Sciatic nerve (tissue), 2 donors: ENCODE measurements at regions not wholly inside any gene's neighbourhood (a gene's known extent, or its start where the extent isn't known, plus 50 kb on each side); places are given as distances from the start of the nearest gene placed in this dataset.
"Not testable (repeated sequence)": the region's sequence is repeated elsewhere in the genome, so short reads cannot be mapped to it uniquely, and the experiment has no call there.

ENCODE experiments used
- ATAC-seq: fragments of 200-7000 bp; cut with Tn5 transposase; one replicate; pipeline ENCODE4 v1.9.1; 2020; ENCODE audit warnings: mild to moderate bottlenecking, moderate library complexity
- DNase-seq: peaks from one replicate; pipeline ENCODE4 v3.0.0-alpha.2; 2020; ENCODE audit warnings: low spot score
- intact Hi-C: fragments of 100-400 bp; cut with DNase I; formaldehyde crosslinking; loops from one replicate; pipeline ENCODE4 v1.14.2; 2022
- donor health status: DM: no; HTN: no; CAD: no.
- donor health status: DM: no; HTN: no; CAD: no.

DNA sequence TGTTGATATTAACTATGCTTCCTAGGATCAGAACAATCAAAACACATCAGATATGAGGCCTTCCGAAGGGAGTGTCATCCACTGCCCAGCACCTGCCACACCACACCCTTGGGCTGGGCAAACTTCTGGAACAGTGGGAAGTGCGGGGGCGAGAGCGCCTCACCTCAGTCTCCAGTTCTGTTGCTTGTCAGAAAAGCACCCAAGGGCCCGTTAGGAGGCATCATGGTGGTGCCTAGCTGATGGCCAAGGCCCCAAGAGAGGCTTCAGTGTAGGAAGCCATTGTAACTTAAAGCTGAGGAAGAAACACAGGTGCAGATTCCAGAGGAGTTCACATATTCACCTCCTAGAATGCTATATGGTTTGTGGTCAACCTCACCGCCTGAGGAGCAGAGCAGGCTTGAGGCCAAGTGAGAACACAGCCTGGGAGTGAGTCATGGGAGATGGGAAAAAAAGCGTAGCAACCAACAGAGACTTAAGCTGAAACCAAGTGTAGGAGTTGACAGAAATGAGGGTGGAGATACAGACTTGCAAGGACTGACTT, 85.1 kb upstream of the ATL2 start:
- DNase-seq = no peak
- ATAC-seq = no peak

GRCh38 chr2:38461470-38461869, 84.4 kb upstream of the ATL2 start:
- ATAC-seq (no peak), DNase-seq (no peak)
- intact Hi-C loops = no loop called here

More for the DNA sequence above, 85.1 kb upstream of the ATL2 start:
- intact Hi-C loops = no loop called here

GRCh38 chr2:38460313-38460712, 83.2 kb upstream of the ATL2 start:
- intact Hi-C loops = no loop called here
- DNase-seq (no peak), ATAC-seq (no peak)

- no peak for DNase-seq
- intact Hi-C loops = no loop called here
- no peak for ATAC-seq
These were observed 77.0 kb upstream of the ATL2 start for GRCh38 chr2:38454081-38454480.

DNA sequence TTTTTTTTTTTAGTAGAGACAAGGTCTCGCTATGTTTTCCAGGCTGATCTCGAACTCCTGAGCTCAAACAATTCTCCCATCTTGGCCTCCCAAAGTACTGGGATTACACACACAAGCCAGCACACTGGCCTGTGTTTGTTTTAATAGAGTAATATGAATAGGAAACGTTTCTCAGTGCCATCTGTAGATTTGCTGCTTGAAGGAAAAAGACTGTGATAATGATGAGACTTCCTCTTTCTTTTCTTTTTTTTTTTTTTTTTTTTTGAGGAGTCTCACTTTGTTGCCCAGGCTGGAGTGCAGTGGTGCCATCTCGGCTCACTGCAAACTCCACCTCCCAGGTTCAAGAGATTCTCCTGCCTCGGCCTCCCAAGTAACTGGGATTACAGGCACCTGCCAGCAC, 74.7 kb upstream of the ATL2 start:
- ATAC-seq, DNase-seq, intact Hi-C loops: not testable (repeated sequence)

DNA sequence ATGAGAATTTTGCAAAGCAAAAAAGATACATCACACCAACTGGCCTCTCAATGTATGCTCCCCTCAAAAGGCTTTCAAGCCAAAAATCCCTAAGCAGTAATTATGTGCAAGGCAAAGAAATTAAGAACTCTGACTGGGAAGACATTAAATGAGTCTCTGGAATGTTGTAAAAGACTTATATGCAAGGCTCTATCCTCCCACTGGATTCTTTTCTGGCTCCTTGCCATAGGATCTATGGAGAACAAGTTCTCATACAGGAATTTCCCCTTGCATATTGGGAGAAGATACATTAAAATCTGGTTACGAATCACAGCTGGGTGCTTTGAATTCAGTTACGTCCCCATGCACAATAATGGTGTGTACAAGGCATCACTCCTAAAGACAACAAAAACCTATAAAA, 73.4 kb upstream of the ATL2 start:
- ATAC-seq = no peak
- no peak for DNase-seq
- intact Hi-C loops = no loop called here

- DNase-seq = no peak
- ATAC-seq = no peak
- intact Hi-C loops = no loop called here
These were observed 71.8 kb upstream of the ATL2 start for GRCh38 chr2:38448692-38449410.

- no peak for DNase-seq
- no peak for ATAC-seq
- intact Hi-C loops = no loop called here
These were observed 70.0 kb upstream of the ATL2 start for GRCh38 chr2:38446906-38447561.

GRCh38 chr2:38446418-38446817, 69.3 kb upstream of the ATL2 start:
- intact Hi-C loops = no loop called here
- ATAC-seq (peak; percentile 63), DNase-seq (no peak)

- intact Hi-C loops = no loop called here
These were observed 67.2 kb upstream of the ATL2 start for GRCh38 chr2:38444247-38444646.

DNA sequence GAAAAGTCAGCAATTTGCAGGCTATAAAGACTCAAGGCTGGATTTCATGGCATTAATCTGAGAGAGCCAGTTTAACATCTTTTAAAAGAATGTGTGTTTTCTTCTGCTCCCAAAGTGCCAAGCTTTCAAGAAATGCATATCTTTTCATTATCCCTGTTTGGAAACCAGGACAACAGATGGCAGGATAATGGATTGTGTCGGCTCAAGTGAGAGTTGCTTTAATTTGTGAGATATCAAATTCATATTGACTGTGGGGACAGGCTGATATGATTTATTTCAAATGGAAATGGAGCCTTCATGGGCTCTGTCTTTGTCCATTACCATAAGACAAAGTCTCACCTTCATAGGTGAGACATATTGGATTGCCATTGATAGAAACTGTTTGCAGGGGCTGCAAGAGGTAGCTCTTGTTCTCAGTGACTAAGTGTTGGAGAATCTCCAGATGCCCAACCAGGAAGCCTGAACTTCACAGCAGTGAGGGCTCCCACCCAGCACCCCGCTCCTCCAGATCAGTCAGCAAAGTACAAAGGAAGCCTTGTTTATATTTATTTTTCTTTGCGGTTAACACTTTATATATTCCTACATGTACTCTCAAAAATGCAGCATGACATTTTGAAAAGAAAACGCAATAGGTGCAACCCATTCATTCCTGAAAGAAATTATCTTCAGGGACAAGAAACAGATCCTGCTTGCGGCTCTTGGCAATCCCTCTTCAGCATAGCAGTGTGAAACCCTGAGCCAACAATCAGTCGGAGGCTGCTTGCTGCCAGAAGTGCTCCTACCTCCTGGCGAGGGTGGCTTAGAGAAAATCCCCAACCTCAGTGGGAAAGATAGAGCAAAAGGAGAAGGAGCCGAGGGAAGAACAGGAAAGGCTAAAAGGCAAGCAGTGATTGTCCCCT, 65.8 kb upstream of the ATL2 start:
- intact Hi-C loops = no loop called here
- no peak for DNase-seq
- ATAC-seq = peak; percentile 50

More at GRCh38 chr2:38444247-38444646, 67.2 kb upstream of the ATL2 start:
- no peak for ATAC-seq
- no peak for DNase-seq

DNA sequence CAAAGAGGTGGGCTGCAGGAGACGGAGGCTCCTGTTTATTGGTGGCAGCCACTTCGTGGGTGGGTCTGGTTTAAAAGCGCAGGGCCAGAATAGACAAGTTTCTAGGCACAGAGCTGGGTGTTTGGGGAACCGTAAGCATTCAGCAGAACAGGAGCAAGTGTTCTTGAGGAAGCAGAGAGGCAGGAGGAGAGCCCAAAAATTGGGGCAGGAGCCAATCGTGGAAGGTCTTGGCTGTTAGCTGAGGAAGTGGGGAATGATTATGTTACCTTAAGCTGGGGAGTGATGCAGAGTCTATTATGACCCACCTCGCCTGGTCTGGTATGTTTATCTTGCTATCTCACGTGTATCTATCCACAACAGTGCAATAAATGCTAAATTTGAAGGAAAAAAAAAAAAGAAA, 64.3 kb upstream of the ATL2 start:
- intact Hi-C loops = no loop called here
- DNase-seq = no peak
- no peak for ATAC-seq

GRCh38 chr2:38440655-38441054, 63.6 kb upstream of the ATL2 start:
- ATAC-seq (no peak), DNase-seq (no peak)
- intact Hi-C loops = no loop called here

DNA sequence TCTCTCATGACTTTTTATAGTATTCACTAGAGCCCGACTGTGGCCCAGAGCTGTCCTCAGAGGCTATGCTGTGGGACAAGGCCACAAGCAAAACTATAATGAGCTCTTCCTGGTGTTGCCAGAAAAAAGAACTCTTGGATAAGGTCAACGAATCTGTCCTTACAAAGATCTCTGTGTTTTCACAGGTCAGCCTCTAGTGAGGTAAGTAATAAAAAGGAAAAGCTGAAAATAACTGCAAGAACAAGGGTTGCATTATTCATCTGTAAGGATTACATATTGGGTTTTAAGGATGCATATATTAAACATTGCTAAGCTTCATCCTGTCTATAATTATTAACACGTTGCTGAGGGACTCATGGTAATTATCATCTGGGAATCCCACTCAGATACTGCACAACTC, 62.8 kb upstream of the ATL2 start:
- intact Hi-C loops = loop anchor here (5.0 kb wide), 1 partner anchor 1082 kb away; no protein-coding TSS in a partner anchor
- peak; percentile 69 for ATAC-seq
- DNase-seq = no peak

DNA sequence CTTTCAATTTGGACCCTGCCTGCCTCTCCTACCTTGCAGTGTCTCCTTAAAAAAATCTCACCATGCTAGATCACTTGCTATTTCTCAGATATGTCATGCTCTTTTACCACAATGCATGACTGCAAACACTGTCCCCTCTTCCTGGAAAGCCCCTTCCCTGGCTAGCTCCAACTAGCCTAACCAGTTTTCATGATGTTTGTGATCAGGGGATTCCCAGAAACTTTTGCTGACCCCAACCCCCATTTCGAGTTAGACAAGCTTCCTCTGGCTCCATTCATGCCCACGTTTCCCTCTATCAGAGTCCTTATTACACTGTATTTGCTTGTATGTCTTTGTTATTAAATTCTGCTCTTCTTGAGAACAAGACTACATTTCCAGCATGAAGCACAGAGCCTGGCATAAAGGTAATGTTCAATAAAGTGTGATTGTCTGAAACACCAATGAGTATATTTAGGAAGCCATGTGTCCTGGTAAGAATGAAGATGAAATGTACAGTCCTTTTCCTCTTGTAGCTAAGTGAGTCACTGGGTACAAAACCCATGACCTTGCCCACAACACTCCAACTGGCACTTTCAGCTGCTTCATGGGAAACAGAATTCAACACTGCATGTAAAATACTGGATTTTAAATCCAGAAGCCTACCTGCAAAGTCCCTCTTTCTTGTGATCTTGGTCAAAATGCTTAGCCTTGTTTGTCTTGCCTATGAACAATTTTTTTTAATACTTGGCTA, 62.0 kb upstream of the ATL2 start:
- DNase-seq (no peak), ATAC-seq (no peak)
- intact Hi-C loops = loop anchor here (5.0 kb wide), 1 partner anchor 1083 kb away; no protein-coding TSS in a partner anchor

DNA sequence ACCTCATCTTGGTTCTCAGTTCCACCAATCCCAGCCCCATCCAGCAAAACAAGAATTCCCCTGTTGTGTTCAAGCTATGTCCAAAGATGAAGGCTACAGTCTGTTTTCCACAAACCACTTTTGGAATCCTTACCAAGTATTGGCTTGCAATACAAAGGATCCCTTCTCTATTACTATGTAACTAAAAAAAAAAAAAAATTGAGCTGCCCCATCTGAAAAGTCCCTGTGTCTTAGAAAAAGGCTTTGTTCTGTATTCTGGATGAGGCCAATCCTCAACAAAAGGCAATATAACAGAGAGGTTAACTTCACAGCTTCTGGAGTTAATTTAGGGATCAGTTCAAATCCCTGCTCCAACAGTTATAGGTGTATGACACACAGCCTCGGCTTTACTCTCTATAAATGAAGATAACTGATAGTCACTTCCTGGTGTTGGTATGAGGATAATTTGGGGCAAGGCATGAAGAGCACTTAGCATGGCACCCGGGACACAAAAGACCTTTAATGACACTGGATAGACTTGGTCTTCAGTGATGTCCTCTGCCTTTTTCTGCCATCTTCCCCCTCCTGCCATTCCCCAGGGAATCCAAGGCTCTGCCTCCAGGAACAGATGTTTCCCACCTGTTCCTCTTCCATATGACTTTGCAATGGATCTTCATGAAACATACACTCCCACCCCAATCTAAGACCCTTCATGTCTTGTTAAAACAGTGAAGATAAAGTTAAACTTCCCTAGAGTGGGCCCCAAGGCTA, 61.2 kb upstream of the ATL2 start:
- intact Hi-C loops = loop anchor here (5.0 kb wide), 1 partner anchor 1084 kb away; no protein-coding TSS in a partner anchor
- DNase-seq (no peak), ATAC-seq (peak; percentile 62)

DNA sequence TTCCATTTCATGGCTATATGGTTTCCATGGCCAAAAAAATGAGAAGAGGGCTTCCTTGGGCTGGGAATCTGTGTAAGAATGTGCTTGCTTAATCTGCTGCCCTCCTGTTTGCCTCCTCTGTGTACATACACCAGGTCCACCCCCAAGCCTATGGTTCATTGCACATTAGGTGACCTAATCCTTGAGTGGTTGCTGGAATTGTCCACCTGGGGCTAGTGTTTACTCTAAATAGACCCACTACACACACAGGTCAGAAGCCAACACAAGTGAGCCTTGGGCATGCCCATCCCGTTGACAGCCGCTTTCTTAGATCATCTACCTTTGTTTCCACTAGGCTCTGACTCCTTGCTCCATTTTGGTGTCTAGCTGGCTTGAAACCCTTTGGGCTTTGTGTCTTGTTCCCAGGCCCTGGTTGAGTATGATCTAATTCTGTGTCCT, 59.2 kb upstream of the ATL2 start:
- intact Hi-C loops = loop anchor here (5.0 kb wide), 1 partner anchor 1086 kb away; no protein-coding TSS in a partner anchor
- DNase-seq = no peak
- no peak for ATAC-seq

DNA sequence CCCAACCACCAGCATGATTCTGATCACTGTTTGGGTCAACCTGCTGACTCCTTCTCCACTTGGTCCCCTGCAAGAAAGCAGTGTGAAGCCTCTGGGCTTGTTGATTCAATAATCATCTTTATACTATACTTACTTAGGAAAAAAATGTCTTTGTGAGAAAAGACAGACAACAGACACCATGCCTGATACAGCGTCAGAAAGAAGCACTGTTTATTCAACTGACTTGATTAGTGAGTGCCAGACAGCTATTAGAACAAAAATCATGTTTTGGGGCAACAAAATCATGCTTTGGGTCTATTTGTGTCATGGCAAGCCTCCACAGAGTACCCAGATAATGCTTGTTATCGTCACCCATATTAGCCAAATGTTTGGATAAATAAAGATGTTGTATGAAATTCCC, 58.7 kb upstream of the ATL2 start:
- DNase-seq = no peak
- no peak for ATAC-seq
- intact Hi-C loops = loop anchor here (5.0 kb wide), 1 partner anchor 1087 kb away; no protein-coding TSS in a partner anchor
